ENCODE measurements at regions not wholly inside any gene's neighbourhood (a gene's known extent, or its start where the extent isn't known, plus 50 kb on each side); places are given as distances from the start of the nearest gene placed in this dataset.
"Not testable (repeated sequence)": the region's sequence is repeated elsewhere in the genome, so short reads cannot be mapped to it uniquely, and the experiment has no call there.

DNA sequence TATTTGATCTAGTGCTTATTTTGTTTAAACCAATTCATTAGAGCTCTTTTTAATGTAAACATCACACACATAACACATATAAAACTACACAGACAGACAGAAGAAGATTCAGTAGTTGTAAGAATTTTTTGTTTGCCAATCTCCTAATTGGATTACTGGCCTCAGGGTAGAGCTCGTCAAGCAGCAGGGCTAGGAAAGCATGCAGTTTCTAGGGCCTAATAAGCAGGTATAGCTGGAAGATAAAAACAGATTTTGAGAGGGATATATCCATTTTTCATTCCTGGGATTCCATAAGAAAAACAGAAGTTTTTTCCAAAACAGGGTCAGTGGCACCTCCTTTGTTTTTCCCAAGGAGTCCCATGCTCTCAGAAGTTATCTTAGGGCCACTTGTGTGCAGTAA lies 265.2 kb upstream of the SGO1 start:
- DNase-seq: no peak

DNA sequence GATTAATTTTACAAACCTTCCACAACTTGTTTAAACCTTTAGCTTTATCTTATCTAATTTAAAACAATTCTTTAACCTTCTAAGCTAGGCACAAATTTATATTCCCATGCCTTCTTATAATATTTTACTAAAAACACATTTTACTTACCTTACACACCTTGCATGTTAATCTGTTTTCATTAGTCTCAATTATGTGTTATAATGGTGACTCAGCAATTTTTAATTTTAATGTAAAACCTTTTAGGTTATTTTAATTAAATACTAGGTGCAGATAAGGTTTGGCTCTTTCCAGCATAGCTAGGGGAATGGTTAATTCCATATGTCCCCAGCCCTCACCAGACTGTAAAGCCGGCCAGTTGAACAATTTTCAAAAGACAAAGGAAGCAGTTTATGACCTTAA lies 264.6 kb upstream of the SGO1 start:
- DNase-seq: no peak

DNA sequence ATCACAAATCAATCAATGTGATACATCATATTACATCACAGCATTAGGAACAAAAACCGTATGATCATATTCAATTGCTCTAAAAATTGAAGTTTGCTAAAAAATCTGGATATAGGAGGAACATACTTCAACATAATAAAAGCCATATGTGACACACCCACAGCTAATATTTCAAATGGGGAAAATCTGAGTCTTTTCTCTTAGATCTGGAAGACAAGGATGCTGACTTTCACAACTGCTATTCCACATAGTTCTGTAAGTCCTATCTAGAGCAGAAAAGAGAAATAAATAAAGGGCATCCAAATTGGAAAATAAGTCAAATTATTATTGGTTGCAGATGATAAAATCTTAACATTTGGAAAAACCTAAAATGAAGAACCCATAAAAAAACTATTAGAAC lies 256.8 kb upstream of the SGO1 start:
- DNase-seq: no peak

DNA sequence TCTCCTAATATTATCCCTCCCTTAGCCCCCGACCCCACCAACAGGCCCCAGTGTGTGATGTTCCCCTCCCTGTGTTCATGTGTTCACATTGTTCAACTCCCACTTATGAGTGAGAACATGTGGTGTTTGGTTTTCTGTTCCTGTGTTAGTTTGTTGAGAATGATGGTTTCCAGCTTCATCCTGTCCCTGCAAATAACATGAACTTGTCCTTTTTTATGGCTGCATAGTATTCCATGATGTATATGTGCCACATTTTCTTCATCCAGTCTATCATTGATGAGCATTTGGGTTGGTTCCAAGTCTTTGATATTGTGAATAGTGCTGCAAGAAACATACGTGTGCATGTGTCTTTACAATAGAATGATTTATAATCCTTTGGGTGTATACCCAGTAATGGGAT lies 241.3 kb upstream of the SGO1 start:
- not testable (repeated sequence) for DNase-seq

DNA sequence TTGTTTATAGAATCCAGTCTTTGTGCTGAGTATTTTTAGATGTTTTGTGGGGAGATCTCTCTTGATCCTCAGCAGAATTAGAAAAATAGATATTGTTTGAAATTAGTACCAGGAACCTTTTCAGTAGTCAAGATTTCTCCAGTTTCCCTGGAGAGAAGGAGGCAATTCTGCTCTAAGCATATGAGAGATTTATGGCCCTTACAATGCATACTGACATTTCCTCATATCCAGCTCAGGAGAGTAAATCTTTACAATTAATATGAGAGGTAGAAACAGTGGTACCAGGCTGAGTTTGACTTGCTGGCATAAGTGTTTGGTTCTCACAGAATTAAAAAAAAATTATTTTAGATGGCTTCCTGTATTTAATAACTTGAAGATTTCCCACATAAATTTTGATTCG lies 239.1 kb upstream of the SGO1 start:
- no peak for DNase-seq

DNA sequence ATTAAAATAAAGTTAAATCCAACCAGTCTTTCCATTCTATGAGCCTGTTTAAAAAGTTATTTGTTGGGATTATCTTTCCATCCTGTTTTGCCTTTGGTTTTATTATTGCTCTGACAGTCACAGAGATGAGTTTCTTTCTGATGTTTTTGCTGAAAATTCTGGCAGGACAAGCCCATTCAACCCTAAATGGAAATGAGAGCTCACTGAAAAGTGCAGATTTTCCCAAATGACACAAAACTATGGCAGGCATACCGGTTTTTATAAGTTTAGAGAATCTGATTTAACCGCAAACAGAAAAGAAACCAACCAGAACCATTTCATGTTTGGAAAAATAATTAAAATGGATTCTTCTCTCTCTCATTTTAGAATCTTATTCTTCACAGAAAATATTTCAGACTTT lies 238.1 kb upstream of the SGO1 start:
- DNase-seq: no peak

DNA sequence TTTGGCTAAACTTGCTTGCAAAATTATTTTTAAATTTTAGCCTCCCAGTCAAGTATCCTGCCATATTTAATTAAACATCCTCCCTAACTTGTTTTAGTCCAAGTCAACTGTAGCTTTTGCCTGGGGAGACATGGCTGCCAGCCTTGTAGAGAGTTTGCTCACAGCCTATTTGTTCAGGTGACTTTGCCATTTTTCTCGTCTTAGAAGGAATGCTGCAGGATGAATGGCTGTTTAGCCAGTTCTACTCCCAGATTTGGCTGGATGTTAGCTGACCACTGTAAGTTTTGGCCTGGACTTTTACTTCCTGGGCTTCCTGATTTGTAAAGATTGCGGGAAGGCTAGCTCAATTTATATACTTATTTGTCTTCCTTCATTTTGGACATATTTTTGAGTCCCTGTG lies 236.4 kb upstream of the SGO1 start:
- no peak for DNase-seq

DNA sequence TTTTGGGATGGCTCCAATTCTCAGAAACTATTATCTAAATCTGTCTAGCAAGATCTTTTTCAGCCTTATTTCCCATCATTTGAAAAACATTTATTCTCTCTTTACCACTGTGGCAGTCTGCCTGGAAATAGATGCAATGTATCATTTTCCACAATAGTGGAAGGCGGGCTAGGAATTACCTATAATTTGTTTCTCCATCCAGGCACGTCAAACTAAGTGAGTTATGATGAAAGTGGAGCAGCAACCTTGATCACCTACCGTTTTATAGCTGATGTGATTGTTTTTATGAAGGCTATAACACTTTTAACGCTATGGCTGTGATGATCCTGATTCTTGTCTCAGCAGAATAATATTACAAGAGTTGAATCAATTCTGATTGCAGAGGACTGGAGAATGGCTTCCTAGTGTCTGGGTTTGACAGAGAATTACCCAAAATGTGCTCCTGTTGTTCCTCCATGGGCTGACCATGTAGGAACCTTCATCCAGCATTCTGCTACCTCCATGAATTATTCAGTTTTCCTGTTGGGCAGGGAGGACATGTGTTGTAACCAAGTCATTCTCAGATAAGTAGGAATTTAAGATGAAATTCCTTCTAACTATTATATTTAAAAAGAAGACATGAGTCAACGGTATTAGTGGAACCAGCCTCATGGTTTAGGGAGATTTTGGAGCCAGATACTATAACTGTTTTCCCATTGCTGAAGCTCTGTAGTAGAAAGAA lies 231.5 kb upstream of the SGO1 start:
- DNase-seq: no peak

DNA sequence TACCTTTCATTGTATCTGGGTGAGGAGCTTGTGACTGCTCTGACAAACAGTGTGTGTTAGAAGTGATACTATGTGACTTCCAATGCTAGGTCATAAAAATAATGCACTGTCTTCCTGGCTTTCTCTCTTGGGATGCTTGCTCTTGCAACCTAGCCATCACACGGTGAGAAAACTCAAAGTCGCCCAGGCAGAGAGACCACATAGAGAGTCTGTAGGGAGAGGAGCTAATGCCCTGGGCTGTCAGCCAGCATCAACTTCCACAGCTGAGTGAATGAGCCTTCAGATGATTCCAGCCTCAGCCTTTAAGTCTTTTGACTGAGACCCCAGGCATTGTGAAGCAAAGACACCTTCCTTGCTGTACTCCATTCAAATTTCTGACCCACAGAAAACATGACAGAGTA lies 220.6 kb upstream of the SGO1 start:
- DNase-seq: no peak

DNA sequence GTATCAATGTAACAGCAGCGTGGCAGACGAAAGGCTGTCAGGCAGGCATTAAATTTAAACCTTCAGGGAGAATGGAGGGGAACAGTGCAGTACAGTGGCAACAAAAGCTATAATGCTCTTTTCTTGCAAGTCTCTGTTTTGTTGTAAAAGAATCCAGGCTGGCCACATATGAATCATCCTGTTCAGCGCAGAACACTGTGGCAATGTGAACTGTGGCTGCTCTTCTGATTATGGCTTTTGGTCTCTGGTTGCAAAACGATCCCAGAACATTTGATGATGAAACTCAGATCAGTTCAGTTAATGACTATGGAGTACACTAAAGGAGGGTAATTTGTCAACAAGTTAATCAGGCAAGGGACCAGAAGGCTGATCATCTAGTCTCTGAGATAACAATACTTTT lies 219.7 kb upstream of the SGO1 start:
- DNase-seq: no peak

DNA sequence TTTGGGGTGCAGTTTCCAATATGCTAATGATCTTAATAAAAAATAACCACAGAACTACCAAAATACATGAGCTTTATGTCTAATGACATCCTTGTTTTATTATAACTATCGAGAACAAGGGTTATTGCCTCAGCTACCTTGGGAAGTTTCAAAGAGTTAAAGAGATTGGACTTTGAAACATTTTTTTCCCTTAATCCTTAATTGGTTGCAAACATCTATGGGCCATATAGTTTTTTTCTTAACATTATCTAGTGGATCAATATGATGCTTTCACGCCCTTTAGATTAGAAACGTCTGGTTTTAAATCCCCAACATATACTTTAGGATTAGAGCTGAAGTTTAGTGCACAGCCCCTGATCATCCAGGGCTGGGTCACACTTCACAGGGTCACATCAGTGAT lies 219.2 kb upstream of the SGO1 start:
- no peak for DNase-seq

DNA sequence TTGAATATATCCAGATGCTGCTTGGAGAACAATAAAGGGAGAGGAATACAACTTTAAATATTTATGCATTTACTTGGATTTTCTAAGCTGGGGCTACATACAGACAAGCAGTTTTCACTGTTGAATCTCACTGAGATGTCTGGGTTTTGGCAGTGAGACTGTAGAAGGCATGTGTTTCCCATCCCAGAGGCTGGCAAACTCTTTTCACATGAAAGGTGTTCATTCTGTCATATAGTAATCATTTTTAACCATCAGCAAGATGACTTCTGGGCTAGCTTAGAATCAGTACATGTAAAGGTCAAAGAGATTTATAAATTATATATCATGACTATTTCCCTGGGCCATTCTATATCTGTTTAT lies 218.7 kb upstream of the SGO1 start:
- no peak for DNase-seq

DNA sequence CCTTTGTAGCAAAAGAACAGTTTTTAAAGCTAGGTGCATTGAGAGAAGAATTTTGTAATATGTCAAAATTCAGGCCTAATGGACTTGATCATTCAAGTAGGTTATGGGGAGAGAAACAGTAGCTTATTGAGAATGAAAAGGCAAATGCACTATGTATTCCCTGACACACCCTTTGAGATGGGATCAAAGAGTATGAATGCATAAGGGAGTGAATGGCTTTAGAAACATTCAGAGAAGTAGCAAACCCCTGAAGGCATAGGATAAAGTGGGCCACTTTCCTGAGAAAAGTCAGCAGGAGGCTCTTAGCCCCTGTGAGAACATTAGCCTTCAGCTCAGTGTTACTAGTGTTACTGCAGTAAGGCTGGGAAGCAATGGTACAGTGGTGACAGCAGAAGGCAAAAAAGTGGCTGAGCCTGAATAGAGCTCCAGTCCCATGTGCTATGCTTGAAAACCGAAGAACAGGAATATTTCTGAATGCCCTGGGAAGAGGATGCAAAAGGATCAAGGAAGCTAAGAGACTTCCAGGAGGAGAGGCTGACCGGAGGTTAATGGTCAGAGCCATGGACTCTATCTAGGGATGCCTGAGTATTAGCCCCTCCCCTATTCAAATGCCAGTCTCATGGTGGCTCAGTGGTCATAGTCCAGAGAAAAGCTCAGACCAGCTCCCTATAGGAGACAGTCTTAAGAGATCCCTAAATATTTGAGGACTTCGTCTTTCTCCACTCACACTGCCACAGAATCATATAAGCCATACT lies 218.2 kb upstream of the SGO1 start:
- no peak for DNase-seq

DNA sequence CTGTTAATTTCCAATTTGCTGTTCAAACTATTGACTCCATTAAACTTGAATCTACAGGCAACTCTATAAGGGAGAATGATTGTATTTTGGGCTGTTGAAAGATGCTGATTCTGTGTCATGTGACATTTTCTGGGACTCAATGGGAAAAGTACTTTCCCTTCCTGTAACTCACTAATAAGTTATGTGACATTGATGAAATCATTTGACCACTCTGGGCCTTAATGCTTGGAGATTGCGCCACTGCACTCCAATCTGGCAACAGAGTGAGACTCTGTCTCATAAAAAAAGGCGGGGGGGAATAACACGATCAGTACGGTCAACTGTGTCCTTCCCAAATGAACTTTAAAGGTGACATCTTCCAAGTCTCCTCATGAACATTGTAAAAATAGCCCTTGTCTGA lies 215.2 kb upstream of the SGO1 start:
- DNase-seq: no peak

DNA sequence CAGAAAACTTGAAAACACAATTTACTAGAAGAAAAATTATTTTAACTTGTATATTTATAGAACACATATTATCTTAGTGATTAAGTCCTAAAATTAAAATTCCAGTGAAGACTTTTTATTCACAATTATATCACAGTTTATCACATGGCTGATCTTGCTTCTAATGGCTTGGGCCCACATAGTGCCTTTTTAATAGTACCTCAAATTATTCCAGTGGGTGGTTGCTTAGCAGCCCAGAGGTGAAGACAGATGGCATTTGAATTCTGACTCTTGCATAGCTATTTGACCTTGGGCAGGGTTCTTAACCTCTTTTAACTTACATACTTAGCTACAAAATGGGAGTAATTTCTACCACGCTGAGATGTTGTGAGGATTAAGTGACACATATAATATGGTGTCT lies 214.7 kb upstream of the SGO1 start:
- no peak for DNase-seq

DNA sequence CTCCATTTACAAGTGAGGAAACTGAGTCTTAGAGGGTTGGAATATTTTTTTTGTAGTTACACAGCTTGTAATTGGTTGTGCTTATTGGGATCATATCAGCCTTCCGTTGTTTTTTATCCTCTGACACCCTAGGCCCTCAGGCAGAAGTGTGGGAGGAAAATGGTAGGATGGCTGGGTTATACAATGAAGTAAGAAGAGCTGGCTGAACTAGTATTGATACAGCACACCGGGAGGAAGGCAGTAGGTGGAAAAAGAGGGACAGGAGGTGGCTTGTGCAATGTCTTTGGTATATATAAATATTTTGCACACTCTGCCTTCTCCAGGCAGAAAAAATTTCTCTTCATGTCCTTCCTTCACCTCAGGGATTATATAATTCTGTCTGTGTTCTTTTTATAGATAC lies 214.3 kb upstream of the SGO1 start:
- no peak for DNase-seq

DNA sequence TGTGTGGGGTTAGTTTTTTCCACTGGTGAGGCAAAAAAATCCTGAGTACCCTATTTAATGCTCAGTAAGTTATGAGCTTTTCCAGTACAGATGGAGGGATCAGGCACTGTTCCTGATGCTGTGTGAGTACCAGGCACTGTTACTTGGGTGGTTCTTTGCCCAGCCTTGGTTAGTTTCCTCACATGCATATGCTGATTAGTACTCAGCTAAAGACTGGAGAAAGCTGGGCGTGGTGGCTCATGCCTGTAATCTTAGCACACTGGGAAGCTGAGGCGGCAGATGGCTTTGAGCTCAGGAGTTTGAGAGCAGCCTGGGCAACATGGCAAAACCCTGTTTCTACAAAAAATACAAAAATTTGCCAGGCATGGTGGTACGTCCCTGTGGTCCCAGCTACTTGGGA lies 210.3 kb upstream of the SGO1 start:
- DNase-seq: no peak

DNA sequence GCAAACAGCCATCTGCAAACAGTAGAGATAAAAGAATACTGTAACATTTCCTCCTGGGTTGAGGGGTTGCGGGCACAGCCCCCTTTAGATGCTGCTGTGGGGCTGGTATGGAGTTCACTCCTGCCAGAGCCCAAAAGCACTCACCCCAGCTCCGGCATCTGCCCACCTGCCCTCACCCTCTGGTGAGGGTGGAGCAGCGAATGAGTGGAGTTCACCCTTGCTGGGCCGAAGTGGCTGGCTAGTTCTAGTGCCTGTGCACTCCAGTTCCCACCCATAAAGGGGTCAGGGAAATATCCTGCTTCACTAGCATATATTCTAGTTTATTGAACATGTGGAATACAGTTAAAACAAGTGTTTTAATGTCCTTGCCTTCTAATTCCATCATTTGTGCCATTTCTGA lies 209.7 kb upstream of the SGO1 start:
- no peak for DNase-seq

DNA sequence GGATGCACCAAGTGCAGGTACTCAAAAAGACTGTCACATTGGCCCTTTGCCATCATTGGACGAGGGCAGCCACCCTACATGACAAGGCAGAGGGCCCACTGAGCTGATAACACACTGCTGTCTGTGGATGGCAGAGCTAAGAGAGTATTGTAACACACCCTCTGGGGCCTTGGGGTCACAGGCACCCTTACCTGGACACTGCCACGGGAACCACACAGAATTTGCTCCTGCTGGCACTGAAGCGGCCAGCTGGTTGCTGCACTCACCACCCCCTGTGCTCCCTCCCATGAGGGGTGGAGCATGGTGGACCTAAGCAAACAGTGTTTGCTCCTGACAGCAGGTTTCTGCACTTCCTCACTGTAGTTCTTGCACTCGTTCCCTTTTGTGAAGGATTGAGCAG lies 208.2 kb upstream of the SGO1 start:
- DNase-seq: no peak

DNA sequence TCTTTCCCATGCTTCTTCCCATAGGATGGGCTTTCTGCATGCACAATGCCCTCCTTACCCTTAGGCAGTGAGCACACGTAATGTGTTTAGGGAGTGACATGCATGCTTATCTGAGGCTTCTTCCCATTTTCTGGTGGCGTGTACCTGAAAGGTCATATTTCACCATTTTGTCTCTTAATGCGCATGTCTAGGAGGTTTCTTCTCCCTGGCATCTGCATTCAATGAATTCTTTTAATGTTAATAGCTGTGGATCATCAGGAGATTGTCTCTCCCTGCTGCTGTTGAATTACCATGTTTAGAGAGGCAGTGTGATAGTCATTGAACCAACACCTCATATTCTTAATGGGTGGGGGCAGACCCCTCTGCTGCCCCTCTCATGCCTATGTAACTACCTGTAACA lies 205.6 kb upstream of the SGO1 start:
- DNase-seq: no peak

DNA sequence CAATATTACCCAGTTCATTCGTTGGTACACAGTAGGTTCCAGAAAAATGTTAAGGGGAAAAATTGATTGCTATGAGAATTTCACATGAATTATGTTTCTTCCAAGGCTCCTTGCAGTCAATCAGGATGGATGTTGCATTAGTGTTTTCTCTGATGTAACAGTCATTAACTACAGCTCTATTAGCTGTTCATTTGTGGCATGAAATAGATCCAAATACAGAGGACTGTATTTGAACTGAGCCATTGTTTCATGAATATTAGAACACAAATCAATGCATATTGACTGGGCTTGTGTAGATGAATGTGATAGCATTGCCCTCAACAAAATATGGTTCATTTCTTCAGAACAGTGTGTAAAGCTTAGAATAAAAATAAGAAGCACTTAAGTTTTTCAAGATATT lies 203.0 kb upstream of the SGO1 start:
- no peak for DNase-seq

DNA sequence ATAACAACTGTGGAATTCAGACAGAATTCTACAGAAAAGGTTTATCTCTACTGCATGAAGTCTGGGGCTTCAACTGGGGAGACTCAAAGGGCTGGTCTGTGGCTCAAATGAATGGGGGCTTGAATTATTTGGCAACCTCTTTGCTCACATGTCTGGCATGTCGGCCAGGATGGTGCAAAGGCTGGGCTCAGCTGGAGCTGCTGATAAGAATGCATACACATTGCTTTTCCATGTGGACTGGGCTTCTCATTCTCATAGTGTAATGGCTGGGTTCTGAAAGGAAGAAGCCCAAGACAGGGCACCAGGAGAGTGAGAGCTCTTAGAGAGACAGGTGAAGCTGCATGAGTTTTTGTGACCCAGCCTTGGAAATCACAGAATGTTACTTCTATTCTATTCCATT lies 194.3 kb upstream of the SGO1 start:
- no peak for DNase-seq

DNA sequence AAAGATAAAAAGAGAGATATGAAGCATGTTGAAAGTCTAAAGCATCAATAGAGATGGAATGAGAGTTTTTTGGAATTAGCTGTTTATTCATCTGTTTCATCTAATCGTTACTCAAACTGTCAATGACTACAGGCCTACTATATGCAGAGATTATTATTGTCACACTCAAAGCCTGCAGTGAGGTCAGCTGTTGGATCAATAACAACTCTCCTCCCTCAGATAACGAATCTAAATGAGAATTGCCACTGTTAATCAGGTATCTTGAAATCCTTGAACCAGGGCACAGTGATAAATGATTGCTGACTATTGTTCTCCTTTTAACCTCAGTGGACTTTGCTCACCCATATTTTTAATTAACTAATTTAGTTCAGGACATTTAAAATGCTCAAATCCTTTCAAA lies 192.3 kb upstream of the SGO1 start:
- no peak for DNase-seq

DNA sequence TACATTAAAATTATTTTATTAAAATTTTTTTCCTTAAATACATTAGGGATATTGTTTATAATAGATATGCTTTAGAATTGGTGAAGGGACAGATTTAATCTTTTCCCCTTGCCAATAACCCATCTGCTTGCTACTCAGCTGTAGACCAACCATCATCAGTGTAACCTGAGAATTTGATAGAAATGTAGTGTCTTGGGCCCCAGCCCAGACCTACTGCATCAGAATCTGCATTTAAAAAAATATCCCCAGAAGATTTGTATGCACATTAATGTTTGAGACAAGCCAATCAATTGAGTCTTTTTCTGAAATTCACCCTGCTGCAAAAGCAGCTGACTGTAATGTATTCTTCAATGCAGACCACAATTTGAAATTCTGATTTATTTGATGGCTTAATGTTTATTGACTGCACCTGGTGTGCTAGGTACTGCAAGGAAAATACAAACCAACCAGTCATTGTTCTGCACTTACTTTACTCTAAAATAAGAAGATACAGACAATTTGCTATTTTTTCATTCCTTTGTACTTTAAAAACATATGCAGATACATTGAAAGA lies 190.7 kb upstream of the SGO1 start:
- no peak for DNase-seq

DNA sequence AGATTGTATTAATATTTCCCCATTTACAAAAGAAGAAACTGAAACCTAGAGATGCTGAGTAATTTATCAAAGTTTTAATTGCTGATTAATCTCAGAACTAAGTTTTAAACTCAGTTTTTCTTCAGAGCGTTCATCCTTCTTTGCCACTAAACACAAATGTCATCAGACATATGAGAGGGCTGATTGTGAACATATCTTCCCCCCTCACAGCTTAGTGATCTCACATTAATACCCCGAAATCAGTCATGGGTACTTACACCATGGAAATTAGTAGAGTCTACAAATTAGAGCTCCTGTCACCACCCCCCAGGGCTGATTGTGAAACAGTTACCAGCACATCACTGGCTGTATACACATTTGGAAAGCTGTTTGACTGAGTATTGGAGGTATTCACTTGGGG lies 189.3 kb upstream of the SGO1 start:
- DNase-seq: no peak
